OCI-LY1 (cell line): ENCODE measurements at regions not wholly inside any gene's neighbourhood (a gene's known extent, or its start where the extent isn't known, plus 50 kb on each side); places are given as distances from the start of the nearest gene placed in this dataset.

Experiments used
- H2AFZ ChIP-seq: fragments of 200-600 bp; sonication (generic), shearing (Covaris generic); 2 replicates; pipeline ENCODE4 v1.6.0; 2014; ENCODE audit warnings: antibody characterized with exemption, mild to moderate bottlenecking, low read length
- H3F3A ChIP-seq: fragments of 200-600 bp; sonication (generic), shearing (Covaris generic); 2 replicates; pipeline ENCODE4 v1.6.0; 2014; ENCODE audit warnings: mild to moderate bottlenecking, antibody characterized with exemption, low read length, moderate library complexity; ENCODE audit not compliant: insufficient read depth
- H3K27ac ChIP-seq: fragments of 200-600 bp; sonication (generic); 2 replicates; pipeline ENCODE4 v1.5.1; 2014; ENCODE audit warnings: low read length, mixed run types, mild to moderate bottlenecking, low read depth; ENCODE audit not compliant: poor library complexity, severe bottlenecking
- H3K27me3 ChIP-seq: fragments of 200-600 bp; sonication (generic); 2 replicates; pipeline ENCODE4 v1.6.0; 2014; ENCODE audit warnings: antibody characterized with exemption, mild to moderate bottlenecking, low read length, moderate library complexity; ENCODE audit not compliant: insufficient read depth
- H3K36me3 ChIP-seq: fragments of 200-600 bp; sonication (generic); 2 replicates; pipeline ENCODE4 v1.6.1; 2014; ENCODE audit warnings: mild to moderate bottlenecking, antibody characterized with exemption, low read length, moderate library complexity, mixed read lengths; ENCODE audit not compliant: insufficient read depth
- H3K4me1 ChIP-seq: fragments of 200-600 bp; sonication (generic); 2 replicates; pipeline ENCODE4 v1.5.1; 2014; ENCODE audit warnings: mild to moderate bottlenecking, low read length, moderate library complexity; ENCODE audit not compliant: insufficient read depth, severe bottlenecking
- H3K4me2 ChIP-seq: fragments of 200-600 bp; sonication (generic), shearing (Covaris generic); 2 replicates; pipeline ENCODE4 v1.6.1; 2014; ENCODE audit warnings: low read length
- H3K4me3 ChIP-seq: fragments of 200-600 bp; sonication (generic); 2 replicates; pipeline ENCODE4 v1.5.1; 2014; ENCODE audit warnings: low read length, low read depth, mild to moderate bottlenecking, mixed read lengths; ENCODE audit not compliant: poor library complexity, severe bottlenecking
- H3K79me2 ChIP-seq: fragments of 200-600 bp; shearing (Covaris generic); 2 replicates; pipeline ENCODE4 v1.6.1; 2016; ENCODE audit warnings: mixed run types, low read length, mixed read lengths; ENCODE audit not compliant: insufficient read depth
- H3K9ac ChIP-seq: fragments of 200-600 bp; sonication (generic), shearing (Covaris generic); 2 replicates; pipeline ENCODE4 v1.6.1; 2014; ENCODE audit warnings: mild to moderate bottlenecking, low read length, mixed read lengths
- H3K9me2 ChIP-seq: fragments of 200-600 bp; sonication (generic), shearing (Covaris generic); 2 replicates; pipeline ENCODE4 v1.6.1; 2014; ENCODE audit warnings: low read depth, mild to moderate bottlenecking, low read length, mixed read lengths
- H3K9me3 ChIP-seq: fragments of 200-600 bp; shearing (Covaris generic); 2 replicates; pipeline ENCODE4 v1.6.1; 2014; ENCODE audit warnings: low read length, mixed read lengths
- H4K20me1 ChIP-seq: fragments of 200-600 bp; sonication (generic), shearing (Covaris generic); 2 replicates; pipeline ENCODE4 v1.6.0; 2016; ENCODE audit warnings: mild to moderate bottlenecking, low read length; ENCODE audit not compliant: insufficient read depth
- CTCF ChIP-seq: fragments of 200-600 bp; sonication (generic), shearing (Covaris generic); IDR thresholded peaks from 2 replicates; pipeline ENCODE4 v1.5.1; 2017; ENCODE audit warnings: mild to moderate bottlenecking, antibody characterized with exemption, low read length, moderate library complexity, mixed read lengths
- EZH2 ChIP-seq: fragments of 200-600 bp; sonication (generic), shearing (Covaris generic); IDR thresholded peaks from 2 replicates; pipeline ENCODE4 v1.8.0; 2017; ENCODE audit warnings: borderline replicate concordance, mixed run types, mild to moderate bottlenecking, antibody characterized with exemption, low read length, moderate library complexity, mixed read lengths

GRCh38 chr1:229030630-229031029 lies 240.3 kb upstream of the RAB4A start:
- Histone ChIP-seq H3K9me3 (no peaks in the 10 kb centered on the region), H3K4me2 (no peak overlapping the region), H3K9ac (no peak overlapping the region), H2AFZ (no peak overlapping the region), H3K36me3 (no peaks in the 10 kb centered on the region), H4K20me1 (no peaks in the 10 kb centered on the region), H3K27ac (no peak overlapping the region), H3F3A (no peaks in the 10 kb centered on the region), H3K9me2 (no peaks in the 10 kb centered on the region), H3K4me1 (peaks cover 9% of the 10 kb centered on the region), H3K27me3 (no peaks in the 10 kb centered on the region), H3K79me2 (no peaks in the 10 kb centered on the region), H3K4me3 (no peak overlapping the region)
- TF ChIP-seq EZH2 (no peak), CTCF (no peak)

- Histone ChIP-seq H4K20me1 (no peaks in the 10 kb centered on the region), H2AFZ (no peak overlapping the region), H3K4me3 (no peak overlapping the region), H3K4me2 (no peak overlapping the region), H3K9me3 (no peaks in the 10 kb centered on the region), H3K36me3 (no peaks in the 10 kb centered on the region), H3F3A (no peaks in the 10 kb centered on the region), H3K27ac (no peak overlapping the region), H3K9ac (no peak overlapping the region), H3K27me3 (no peaks in the 10 kb centered on the region), H3K4me1 (peaks cover 13% of the 10 kb centered on the region), H3K9me2 (no peaks in the 10 kb centered on the region), H3K79me2 (no peaks in the 10 kb centered on the region)
- no peak for TF ChIP-seq CTCF
- TF ChIP-seq EZH2, result no peak
Observed at GRCh38 chr1:229031061-229031460, 239.8 kb upstream of the RAB4A start.

- H3K4me3 ChIP-seq, result no peak overlapping the region
- no peaks in the 10 kb centered on the region for H3K36me3 ChIP-seq
- H3K79me2 ChIP-seq, result no peaks in the 10 kb centered on the region
- H2AFZ ChIP-seq, result no peak overlapping the region
- H3K9ac ChIP-seq, result no peak overlapping the region
- H3K27me3 ChIP-seq, result no peaks in the 10 kb centered on the region
- H3K27ac ChIP-seq, result no peak overlapping the region
- H3F3A ChIP-seq, result no peaks in the 10 kb centered on the region
- no peak overlapping the region for H3K4me2 ChIP-seq
- no peaks in the 10 kb centered on the region for H3K9me3 ChIP-seq
- TF ChIP-seq EZH2 (no peak), CTCF (no peak)
- H3K4me1 ChIP-seq, result peaks cover 19% of the 10 kb centered on the region
- no peaks in the 10 kb centered on the region for H4K20me1 ChIP-seq
- no peaks in the 10 kb centered on the region for H3K9me2 ChIP-seq
Observed at GRCh38 chr1:229031481-229032341, 239.2 kb upstream of the RAB4A start.
